ENCODE measurements at regions not wholly inside any gene's neighbourhood (a gene's known extent, or its start where the extent isn't known, plus 50 kb on each side); places are given as distances from the start of the nearest gene placed in this dataset.
"Not testable (repeated sequence)": the region's sequence is repeated elsewhere in the genome, so short reads cannot be mapped to it uniquely, and the experiment has no call there.

DNA sequence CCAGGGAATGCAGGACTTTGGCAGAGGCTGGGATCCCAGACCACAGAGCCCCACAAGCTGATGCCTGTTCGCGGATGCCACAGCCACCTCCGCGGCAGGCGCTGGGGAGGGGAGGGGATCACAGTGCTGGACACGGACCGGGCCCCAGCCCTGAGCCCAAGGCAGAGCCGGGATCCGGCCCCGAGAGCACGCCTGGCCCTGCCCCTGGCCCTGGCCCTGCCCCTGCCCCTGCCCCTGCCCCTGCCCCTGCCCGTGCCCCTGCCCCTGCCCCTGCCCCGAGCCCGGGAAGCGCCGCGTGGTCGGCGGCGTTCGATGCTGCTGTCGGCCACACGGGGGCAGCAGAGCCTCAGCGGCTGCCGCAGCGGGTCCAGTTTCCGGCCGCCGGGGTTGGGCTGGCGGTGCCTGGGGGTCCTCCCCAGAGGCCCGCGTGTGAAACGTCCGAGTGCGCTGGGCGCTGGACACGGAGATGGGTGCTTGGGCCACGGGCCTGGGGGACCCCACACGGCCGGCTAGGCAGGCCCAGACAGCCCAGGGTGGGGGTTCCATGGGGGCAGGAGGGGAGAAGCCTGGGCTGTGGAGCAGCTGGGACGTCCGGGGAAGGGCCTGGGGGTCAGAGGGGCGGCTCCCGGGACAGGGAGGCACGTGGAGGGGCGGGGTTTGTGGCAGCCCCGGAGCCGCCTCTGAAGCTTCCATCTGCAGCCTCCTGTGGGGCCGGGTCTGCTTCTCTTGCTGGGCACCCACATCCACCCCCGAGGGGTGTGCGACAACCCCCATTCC is 153.8 kb downstream of the TMEM121 start:
- not testable (repeated sequence) for DNase-seq

DNA sequence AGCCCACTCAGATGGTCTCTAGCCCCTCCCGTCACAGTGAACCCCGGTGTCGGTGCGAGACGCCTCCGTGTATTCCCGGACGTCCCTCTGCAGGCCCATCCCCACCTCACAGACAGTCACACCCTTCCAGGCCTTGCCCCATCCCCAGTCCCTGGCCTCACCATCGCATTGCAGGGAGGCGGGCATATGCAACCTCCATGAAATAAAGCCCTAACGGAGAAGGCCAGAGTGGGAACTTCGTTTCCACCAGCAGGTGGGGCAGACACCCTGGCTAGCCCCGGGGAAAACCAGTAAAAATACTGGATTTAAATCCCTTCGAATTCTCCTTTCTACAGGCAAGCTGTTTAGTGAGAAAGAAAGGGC is 154.3 kb downstream of the TMEM121 start:
- not testable (repeated sequence) for DNase-seq

DNA sequence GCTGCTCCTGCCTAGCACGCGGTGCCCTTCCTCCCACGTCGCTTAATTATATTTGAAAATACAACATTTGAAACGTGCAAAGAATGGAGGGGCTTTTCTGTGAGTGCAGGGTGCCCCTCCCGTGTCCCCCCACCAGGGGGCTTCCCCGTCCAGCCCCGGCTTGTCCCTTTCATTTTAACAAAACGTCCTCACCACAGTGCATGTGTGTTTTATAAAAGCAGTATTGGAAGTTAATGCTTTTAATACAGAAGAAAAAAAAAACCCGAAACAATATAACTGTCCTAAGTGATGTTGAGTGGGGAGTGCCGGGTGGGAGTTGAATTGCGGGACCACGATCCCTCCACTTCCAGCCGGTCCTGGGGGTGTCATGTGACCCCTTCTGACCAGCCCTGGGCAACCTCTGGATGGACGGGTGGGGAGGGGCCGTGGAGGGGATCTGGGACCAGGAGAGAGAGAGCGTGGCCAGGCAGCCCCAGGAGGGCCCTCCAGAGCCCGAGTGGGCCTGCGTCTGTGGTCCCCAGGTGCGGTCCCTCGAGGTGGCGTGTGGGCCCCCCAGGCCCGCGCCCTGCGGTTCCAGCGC is 155.3 kb downstream of the TMEM121 start:
- not testable (repeated sequence) for DNase-seq

DNA sequence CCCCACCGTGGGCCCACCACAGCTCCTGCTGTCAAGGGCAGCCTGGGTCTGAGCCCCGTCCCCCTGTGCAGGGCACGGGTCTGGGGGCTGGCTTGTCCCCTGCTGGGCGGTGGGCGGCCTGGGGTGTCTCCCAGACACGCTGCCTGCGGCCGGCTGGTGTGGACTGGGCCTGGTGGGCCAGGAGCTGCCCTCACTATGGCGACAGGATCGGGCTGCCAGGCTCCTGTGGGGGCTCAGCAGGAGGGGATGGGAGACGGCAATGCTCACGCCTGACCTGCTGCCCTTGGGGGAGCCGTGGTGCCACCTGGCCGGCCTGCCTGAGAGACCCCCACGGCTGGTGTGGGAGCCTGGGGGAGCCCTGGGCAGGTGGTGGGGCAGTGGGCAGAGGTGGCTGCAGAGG is 156.1 kb downstream of the TMEM121 start:
- not testable (repeated sequence) for DNase-seq

DNA sequence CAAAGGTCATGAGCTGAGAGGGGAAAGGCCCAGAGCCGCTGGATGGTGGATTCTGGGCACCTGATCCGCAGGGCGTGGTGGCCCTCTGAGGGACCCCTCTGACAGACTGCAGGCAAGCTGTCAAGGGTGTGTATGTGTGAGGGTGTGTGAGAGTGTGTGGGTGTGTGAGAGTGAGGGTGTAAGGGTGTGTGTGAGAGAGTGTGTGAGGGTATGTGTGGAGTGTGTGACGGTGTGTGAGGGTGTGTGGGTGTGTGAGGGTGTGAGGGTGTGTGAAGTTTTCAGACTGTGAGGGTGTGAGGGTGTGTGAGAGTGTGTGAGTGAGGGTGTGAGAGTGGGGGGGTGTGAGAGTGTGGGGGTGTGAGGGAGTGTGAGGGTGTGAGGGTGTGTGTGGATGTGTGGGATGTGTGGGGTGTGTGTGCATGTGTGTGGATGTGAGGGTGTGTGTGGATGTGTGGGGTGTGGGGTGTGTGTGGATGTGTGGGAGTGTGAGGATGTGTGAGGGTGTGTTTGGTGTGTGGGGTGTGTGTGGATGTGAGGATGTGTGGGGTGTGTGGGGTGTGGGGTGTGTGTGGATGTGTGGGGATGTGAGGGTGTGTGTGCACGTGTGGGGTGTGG is 156.7 kb downstream of the TMEM121 start:
- no peak for DNase-seq

DNA sequence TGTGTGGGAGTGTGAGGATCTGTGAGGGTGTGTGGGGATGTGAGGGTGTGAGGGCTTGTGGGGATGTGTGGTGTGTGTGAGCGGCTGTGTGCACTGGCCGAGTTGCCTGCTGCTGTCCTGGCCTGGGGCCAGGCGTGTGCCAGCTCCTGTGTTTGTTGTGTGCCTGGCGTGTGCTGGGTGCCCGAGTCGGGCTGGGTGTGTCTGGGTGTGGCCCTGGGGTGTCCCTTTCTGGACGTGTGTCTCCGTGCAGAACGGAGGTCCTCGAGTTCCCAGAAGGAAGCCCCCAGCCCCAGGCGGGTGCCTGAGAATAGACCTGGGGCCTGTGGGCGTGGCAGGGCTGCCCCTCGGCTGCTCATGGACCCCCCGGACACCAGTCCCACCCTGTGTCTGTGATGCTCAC is 157.7 kb downstream of the TMEM121 start:
- not testable (repeated sequence) for DNase-seq

DNA sequence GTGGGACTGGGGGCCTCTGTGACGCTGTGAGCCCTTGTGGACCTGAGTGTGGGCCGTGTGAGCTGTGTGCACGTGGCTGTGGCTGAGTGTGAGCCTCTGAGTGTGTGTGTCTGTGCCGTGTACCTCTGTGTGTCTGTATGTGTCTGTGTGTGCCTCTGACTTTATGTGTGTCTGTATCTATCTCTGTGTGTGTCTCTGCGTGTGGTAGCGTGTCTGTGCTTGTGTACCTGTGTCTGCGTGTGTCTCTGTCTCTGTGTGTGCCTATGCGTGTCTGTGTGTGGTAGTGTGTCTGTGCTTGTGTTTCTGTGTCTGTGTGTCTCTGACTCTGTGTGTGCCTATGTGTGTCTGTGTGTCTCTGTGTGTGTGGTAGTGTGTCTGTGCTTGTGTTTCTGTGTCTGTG is 158.2 kb downstream of the TMEM121 start:
- not testable (repeated sequence) for DNase-seq

DNA sequence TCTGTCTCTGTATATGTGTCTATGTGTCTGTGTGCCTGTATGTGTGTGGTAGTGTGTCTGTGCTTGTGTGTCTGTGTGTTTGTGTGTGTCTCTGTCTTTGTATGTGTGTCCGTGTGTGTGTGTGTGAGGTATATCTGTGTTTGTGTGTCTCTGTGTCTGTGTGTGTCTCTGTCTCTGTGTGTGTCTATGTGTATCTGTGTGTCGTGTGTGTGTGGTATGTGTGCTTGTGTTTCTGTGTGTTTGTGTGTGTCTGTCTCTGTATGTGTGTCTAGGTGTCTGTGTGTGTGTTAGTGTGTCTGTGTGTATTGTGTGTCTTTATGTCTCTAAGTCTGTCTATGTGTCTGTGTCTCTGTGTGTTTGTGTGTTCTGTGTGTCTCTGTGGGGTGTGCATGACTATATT is 158.6 kb downstream of the TMEM121 start:
- no peak for DNase-seq

DNA sequence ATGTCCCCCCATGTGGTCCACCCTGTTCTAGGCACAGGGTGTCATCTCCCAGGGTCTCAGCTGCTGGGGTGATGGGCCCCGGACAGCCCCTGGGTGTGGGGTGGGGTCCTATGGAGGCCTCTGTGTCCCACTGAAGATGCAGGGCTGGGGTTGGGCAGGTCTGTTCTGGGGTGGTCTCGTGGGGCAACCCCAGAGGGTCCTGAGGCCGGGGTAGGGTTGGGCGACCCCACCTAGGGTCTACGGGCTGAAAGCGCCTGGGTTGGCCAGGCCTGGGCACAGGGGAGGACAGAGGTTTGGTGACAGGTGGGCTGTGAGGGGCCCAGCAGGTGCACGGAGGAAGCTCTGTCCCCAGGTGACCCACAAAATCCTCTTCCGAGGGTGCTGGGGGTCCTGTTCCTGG is 159.2 kb downstream of the TMEM121 start:
- not testable (repeated sequence) for DNase-seq

DNA sequence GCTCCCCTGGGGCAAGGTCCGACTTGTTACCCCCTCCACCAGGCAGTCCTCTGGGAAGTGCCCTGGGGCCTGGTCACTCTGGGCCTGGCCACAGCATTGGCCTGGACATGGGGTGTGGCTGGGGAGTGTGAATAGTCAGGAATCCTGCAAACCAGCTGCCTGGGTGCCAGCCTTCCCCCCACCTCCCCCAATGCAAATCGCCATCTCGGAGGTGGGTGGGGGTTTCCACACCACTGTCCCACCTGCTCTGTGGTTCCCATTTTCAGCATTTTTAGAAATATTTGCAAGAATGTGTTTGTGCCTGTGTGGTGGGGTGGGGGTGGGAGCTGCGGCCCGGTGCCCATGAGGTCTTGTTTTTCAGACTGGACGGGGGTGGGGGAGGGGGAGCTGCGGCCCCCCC is 159.7 kb downstream of the TMEM121 start:
- not testable (repeated sequence) for DNase-seq

DNA sequence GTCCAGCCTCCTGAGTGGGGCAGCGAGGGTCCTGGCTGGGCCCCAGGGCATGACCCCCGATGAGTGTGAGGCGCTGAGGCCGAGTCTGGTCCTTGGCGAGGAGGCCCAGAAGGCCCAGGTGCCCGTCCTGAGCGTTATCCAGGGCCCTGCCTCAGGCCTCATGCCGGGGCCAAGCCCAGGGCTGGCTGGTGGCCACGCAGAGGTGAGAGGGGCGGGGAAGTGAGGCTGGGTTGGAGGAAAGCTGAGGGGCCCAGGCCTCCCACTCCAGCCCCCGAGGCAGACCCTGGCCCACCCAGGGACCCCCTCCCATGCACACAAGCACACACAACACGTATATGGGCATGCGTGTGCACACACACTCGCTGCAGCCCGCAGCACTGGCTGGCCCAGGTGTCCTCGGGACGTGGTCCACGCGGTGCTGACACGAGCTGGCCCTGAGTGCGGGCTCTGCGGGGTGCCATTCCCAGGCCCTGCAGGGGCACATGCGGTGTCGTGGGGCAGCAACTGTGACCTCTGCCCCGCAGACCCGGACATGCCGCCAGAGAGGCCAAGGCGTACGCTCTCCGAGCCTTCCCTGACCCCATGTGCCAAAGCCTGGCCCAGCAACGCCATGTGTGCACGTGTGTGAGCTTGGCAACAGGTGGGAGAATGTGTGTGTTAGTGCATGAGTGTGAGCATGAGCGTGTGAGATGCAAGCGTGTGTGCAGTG is 160.2 kb downstream of the TMEM121 start:
- not testable (repeated sequence) for DNase-seq

DNA sequence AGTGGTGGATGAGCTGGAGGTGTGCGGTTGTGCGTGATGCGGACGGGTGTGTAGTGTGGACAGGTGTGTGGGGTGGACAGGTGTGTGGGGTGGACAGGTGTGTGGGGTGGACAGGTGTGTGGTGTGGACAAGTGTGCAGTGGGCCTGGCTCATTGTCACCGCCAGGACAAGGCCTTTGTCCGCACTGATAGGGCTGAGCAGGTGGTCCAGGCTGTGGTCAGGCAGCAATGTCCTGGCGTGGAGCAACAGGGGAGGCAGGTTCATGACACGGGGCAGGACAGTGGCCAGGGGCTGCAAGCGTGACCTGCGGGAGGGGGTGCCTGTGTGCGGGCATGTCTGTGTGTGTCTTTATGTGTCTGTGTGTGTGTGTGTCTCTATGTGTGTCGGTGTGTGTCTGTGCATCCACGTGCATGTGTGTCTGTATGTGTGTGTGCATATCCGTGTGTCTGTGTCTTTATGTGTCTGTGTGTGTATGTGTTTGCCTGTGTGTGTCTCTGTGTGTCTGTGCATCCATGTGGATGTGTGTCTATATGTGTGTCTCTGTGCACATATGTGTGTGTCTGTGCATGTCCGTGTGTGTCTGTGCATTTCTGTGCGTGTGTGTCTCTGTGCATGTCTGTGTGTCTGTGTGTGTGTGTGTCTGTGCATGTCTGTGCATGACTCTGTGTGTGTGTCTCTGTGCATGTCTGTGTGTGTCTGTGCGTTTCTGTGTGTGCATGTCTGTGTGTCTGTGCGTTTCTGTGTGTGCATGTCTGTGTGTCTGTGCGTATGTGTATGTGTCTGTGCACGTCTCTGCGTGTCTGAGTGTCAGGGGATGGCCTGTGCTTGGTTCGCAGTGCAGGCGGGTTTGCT is 161.0 kb downstream of the TMEM121 start:
- not testable (repeated sequence) for DNase-seq

DNA sequence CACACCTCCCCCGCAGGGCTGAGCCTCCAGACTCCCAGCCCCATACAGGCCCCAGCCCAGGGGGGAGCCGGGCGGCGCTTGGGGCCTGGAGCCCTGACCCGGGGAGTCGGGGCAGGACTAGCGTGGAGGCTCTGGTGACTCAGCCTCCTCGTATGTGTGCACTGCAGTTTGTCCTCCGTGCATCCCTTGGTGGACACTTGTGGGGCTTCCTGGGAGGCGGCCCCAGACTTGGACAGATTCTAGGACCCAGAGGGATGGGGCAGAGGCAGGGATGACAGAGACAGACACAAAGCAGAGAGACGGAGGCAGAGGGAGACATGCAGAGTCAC is 161.6 kb downstream of the TMEM121 start:
- not testable (repeated sequence) for DNase-seq

DNA sequence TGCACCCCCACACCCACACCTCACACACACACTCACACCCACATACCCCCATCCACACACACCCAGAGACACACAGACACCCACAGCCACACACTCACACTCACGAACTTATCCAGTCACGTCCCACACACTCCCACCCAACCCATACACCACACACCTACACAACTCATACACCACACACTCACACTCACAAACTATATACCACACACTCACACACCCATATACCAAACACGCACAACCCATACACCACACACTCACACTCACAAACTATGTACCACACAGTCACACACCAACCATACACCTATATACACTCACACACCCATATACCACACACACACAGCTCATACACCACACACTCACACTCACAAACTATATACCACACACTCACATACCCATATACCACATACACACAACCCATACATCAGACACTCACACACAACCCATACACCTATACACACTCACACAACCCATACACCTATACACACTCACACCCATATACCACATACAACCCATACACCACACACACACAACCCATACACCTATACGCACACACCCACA is 162.4 kb downstream of the TMEM121 start:
- DNase-seq = not testable (repeated sequence)

DNA sequence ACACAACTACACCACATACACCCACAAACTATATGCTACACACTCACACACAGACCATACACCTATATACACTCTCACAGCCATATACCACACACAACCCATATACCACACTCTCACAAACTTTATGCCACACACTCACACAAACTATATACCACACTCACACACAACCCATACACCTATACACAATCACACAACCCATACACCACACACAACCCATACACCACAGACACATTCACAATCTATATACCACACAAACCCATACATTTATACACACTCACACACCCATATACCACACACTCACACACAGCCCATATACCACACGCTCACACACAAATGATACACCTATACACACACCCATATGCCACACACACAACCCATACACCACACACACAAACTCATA is 163.3 kb downstream of the TMEM121 start:
- DNase-seq = no peak

DNA sequence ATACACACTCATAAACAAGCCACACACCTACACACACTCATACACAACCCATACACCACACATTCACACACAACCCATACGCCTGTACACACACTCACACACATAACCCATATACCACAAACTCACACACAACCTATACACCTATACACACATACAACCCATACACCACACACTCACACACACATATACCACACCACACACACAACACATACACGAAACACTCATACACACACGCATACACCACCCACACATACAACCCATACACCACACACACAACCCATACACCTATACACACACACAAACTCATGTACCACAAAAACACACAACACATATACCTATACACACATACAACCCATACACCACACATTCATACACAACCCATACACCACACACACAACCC is 164.3 kb downstream of the TMEM121 start:
- no peak for DNase-seq

DNA sequence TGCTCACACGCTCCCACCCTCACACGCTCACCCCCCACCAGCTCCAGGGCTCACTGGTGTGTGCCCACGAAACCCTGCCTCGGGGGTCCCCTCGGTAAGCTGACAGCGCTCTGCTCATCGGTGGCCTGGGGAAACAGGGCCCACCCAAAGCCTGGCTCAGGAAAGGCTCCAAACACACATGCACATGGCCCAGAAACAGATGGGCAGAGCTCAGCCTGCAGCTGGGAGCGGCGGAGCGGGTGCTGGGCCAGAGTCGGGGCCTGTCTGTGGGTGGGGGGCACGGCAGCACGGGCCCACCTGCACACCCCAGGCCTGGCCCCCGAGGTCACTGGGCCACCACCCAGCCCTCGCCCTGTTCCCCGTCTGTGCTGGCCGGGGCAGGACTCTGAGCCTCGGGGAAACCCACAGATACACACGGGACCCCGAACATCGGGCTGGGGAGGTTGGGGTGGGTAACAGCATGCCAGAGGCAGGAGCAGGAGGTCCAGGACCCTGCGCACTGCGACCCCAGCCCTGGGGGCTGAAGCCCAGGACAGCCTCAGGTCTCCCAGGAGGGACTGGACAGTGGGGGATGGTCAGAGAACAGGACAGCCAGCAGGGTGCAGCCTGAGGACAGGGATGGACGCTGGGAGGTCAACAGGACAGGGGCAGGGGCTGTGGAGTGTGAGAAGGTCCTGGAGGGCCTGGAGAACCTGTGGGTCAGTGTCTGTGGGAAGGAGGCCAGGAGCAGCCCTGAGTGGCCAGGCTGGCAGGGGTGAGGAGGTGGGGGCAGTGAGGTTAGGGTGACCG is 165.1 kb downstream of the TMEM121 start:
- DNase-seq = not testable (repeated sequence)

DNA sequence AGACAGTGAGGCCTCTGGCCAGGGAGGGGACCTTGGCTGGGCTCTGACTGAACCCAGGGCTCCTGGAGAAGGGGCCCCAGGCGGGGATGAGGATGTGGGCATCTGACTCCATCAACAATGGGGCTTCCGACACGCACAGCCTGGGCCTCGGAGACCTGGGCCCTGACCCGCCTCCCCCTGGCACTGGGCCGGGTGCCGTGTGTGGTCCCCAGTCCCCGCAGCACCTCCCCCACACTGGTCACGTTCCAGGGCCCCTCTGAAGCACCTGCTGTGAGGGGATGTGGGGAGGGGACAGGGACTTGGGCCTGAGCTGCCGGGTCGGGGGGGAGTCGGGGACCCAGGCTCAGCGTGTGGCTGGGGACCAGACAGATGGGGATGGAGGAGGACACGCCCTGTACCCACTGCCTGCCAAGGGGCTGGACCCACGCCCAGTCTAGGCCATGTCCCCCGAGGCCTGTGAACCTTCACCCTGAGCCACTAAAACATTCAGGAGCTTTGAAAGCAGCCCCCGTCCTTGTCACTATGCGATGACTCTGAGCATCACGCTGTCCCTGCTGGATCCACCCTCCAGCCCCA is 165.8 kb downstream of the TMEM121 start:
- not testable (repeated sequence) for DNase-seq

DNA sequence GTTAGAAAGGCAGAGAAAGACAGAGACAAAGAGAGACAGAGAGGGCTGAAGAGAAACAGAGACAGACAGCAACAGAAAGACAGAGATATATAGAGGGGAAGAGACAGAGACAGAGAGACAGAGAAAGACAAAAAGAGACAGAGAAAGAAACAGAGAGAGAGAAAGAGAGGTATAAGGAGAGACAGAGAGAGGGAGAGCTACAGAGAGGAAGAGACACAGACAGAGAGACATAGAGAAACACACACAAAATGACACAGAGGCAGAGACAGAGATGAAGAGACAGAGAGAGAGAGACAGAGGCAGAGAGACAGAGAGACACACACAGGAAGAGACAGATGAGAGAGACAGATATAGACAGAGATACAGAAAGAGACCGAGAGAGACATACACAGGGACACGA is 168.6 kb downstream of the TMEM121 start:
- DNase-seq = no peak

DNA sequence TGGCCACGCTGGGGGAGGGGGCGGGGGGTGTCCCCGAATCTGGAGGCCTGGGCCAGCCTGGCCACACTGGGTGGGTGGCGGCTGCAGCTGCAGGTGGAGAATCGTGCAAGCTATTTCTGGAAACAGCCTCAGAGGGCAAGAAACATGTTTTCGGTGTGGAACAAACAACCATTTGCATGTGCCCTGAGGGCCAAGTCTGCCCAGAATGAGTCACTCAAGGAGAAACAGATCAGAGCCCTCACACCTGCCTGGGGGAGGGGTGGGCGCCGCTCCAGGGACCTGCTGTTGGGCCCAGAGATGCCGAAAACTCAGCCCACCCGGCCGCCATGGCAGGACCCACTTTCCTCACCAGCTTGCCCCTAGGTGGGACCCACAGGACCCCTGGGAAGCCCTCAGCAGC is 170.0 kb downstream of the TMEM121 start:
- DNase-seq = not testable (repeated sequence)

DNA sequence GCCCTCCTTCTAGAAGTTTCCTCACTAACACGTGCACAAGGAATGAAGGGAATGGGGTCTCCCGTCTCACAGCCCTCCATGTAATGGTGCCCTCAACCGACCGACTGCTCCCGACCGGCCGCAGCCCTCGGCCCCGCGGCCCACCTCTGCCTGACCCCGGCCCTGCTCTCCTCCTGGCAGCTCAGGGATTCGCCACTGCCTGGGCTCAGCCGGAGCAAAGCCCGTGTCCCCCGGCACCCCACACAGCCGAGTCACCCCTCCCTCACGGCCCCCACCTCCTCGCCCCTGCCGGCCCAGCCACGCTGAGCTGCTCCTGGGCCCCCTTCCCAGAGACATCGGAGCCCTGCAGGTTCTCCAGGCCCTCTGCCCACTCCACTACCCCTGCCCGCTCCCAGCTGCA is 171.0 kb downstream of the TMEM121 start:
- not testable (repeated sequence) for DNase-seq

All from hippocampal formation (tissue), 2 donors.